ENCODE measurements at regions not wholly inside any gene's neighbourhood (a gene's known extent, or its start where the extent isn't known, plus 50 kb on each side); places are given as distances from the start of the nearest gene placed in this dataset.

- DNase-seq (ENCODE audit: low spot score) (no peak), ATAC-seq (peak; percentile 26; the same call in 1 of the 2 replicates)
- TF ChIP-seq CBFB (CRISPR knock-in tag; IDR thresholded peaks at IDR 0.05; ENCODE audit: low read depth) (no peak), ATF3 (CRISPR knock-in tag; conservative IDR thresholded peaks at IDR 0.05) (no peak), HMGXB4 (CRISPR knock-in tag; IDR thresholded peaks at IDR 0.05) (no peak), FOXP4 (CRISPR knock-in tag; IDR thresholded peaks at IDR 0.05) (no peak), ZNF138 (CRISPR knock-in tag; conservative IDR thresholded peaks at IDR 0.05) (no peak), KAT7 (CRISPR knock-in tag; IDR thresholded peaks at IDR 0.05; ENCODE audit: borderline replicate concordance) (no peak), TEAD1 (CRISPR knock-in tag; IDR thresholded peaks at IDR 0.05) (no peak), USF2 (CRISPR knock-in tag; IDR thresholded peaks at IDR 0.05) (no peak), FOXK1 (CRISPR knock-in tag; IDR thresholded peaks at IDR 0.05) (no peak), OVOL2 (CRISPR knock-in tag; IDR thresholded peaks at IDR 0.05; ENCODE audit: borderline replicate concordance) (no peak), GRHL2 (CRISPR knock-in tag; IDR thresholded peaks at IDR 0.05; ENCODE audit: insufficient replicate concordance, severe bottlenecking) (no peak), MXD4 (CRISPR knock-in tag; IDR thresholded peaks at IDR 0.05; ENCODE audit: borderline replicate concordance) (no peak), ZNF317 (CRISPR knock-in tag; IDR thresholded peaks at IDR 0.05; ENCODE audit: borderline replicate concordance, low read depth) (no peak), ZNF232 (CRISPR knock-in tag; IDR thresholded peaks at IDR 0.05) (no peak), CREM (CRISPR knock-in tag; IDR thresholded peaks at IDR 0.05) (no peak), SOX15 (CRISPR knock-in tag; IDR thresholded peaks at IDR 0.05) (no peak), JUN (CRISPR knock-in tag; IDR thresholded peaks at IDR 0.05) (no peak), CDX4 (CRISPR knock-in tag; IDR thresholded peaks at IDR 0.05; ENCODE audit: borderline replicate concordance) (no peak), ARID4B (CRISPR knock-in tag; IDR thresholded peaks at IDR 0.05; ENCODE audit: borderline replicate concordance) (no peak), STAT6 (CRISPR knock-in tag; conservative IDR thresholded peaks at IDR 0.05; ENCODE audit: low read depth) (no peak)
- ChIA-PET POLR2A (no interaction called here), CTCF (interaction anchor here (1.1 kb wide), 1 partner anchor 16 kb away, joined by 6 read pairs; no protein-coding TSS in a partner anchor)
- no peak overlapping the region for H3K4me3 Mint-ChIP-seq
- H3K36me3 Mint-ChIP-seq: no peaks in the 10 kb centered on the region
- H3K9me3 Mint-ChIP-seq: no peaks in the 10 kb centered on the region
- peaks cover 19% of the 10 kb centered on the region for H3K4me1 Mint-ChIP-seq
- peaks cover 38% of the 10 kb centered on the region for H3K27me3 Mint-ChIP-seq (ENCODE audit: low read depth)
- no peak overlapping the region for H3K27ac Mint-ChIP-seq
Measured at GRCh38 chr5:77832166-77832770, 56.1 kb upstream of the TBCA start.
